SHP77 treated with DMSO at 0.1 percent for 48 hours (cell line): ENCODE measurements at regions not wholly inside any gene's neighbourhood (a gene's known extent, or its start where the extent isn't known, plus 50 kb on each side); places are given as distances from the start of the nearest gene placed in this dataset.

Experiments used
- DNase-seq: peaks from one replicate; lab custom pipeline; 2025; lab: John Stamatoyannopoulos, UW

DNA sequence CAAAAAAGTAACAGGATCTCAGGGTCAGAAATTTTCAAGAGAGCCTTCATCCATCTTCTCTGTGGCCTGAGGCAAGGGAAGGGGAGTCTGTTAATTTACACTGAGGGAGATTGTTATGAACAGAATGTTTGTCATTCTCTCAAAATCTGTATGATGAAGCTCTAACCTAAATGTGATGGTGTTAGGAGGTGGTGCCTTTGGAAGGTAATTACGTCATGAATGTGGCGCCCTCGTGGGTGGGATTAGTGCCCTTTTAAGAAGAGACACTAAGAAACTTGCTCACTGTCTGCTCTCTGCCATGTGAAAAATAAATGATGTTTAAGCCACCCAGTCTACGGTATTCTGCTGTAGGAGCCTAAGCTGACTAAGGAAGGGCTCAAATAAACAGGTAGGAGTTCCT is 521.6 kb downstream of the SNAPC1 start:
- no peak for DNase-seq

DNA sequence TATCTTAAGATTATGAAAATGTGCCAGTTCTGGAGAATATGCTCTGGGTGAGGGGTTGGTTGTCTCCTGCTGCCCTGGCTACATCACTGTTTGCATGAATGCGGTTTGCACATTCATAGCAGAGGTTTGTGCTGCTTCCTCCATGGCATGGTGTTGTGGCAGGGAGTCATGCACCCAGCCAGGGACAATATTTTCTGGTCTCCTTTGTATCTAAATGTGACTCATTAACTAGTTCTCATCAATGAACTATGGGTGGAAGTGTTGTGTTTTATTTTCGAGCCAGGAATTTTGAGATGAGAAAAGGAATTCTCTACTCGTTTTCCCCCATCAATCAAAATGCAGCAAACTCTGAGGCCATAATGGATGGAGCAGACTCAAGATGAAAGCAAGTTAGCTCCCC is 527.3 kb downstream of the SNAPC1 start:
- DNase-seq = no peak

DNA sequence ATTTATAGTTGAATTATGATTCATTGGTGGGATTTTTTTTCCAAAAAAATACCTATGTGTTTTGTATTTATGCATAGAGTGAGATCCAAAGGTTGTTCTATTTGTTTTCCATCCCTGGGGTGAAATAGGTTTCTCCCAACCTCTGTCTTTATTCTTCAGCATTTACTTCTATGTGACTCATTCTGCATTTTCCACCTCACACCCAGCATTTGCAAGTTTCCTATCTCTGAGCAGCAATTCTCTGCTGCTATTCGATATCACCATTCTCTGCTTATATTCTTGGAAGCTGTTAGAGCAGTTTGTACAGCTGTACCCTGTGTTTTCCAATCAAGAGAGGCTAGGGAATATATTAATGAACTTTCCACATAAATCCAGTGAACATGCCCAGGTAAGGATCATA is 538.9 kb downstream of the SNAPC1 start:
- DNase-seq = no peak

DNA sequence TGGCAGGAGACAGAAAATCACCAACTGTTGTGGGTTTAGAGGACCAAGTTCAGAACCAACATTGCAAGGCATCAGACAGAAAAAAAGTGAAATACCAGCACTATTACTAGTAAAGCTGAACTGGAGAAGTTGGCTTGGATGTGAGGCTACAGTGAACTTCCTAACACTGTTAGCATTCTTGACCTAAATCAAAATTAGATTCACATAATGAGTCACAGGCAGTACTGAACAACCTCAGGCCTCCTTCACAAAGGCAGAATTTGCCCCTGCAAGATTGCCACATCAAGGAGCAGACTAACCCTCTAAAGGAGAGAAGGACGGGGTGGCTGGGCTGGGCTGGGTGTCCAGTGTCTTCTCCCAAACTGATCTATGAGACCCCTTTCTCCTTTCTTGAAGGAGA is 539.7 kb downstream of the SNAPC1 start:
- no peak for DNase-seq

DNA sequence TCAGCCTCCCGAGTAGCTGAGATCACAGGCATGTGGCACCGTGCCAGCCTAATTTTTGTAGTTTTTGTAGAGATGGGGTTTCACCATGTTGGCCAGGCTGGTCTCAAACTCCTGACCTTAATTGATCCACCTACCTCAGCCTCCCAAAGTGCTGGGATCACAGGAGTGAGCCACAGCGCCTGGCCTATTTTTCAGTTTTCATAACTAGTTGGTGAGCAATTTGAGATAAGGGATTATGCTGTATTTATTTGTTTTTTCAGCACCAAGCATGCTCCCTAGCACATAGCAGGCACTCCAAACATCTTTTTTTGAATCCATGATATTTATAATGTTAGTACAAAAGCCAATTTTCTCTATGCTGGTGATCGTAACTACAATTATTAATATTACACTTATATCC is 541.2 kb downstream of the SNAPC1 start:
- no peak for DNase-seq

DNA sequence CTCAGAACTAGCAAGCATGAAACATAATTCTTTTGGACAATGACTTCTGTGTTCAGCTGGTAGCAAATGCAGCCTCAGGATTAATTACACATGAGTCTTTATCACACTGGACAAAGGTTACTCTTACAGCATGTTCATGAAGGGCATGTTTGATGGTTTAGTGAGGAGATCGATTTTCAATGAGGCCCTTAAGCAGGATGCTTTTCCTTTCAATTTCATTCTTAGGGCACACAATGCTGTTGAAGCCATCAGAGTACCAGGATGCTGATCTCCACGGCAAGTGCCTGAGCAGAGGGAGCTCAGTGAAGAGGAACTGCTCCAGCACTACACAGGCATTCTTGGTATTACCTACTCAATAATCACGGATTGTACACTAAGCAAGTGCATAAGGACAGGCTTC is 542.0 kb downstream of the SNAPC1 start:
- DNase-seq = no peak

DNA sequence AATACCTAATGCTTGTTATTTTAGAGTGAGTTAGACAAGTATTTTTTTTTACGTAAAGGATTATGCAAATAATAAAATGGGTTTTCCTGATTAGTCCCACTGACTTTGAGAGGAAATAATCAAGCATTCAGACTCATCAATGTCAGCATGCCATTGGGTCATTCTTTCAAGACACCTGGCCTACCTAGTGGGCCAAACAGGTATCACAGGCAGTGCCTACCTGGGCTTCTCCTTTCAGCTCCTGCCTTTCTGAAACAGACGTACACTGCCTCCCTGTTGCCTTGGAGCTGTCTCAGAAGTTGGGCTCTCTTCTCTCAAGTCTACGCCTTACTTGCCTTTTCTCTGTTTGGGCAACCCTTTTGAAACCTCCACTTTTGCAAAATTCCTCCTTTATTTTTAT is 545.6 kb downstream of the SNAPC1 start:
- no peak for DNase-seq

DNA sequence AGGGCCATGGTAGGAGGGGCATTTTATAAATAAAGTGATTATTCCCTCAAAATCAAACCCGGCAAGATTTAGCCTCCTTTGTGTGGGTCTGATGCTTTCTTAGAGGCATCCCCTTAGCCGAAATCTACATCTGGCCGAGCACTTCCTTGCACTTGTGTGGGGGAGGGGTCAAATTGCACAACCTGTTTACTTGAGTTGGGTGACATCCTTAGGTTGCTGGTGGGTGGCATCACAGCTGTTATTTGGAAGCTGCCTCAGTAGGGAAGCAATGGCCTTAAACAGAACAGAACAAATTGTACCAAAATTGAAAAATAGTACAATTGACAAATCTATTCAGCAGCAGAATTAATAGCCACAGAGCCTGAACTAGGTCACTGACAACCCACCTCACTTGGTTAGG is 546.1 kb downstream of the SNAPC1 start:
- DNase-seq = no peak

DNA sequence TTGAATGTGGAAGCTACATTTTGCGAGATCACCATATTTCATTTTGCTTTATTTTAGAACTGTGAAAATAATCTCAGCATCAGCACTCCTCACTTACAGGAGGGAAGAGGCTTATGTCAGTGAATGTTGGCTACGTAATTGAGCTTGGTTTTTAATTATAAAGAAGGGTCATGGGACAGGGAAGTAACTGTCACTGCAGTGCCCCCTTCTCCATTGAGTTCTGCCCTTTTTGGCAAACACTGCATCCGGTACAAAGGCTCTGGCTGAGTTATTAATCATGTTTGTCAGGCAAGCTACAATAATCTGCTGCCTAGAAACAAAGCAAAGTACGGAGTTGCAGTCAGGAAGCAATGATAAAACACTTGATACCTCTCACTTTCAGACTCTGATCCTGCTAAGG is 546.7 kb downstream of the SNAPC1 start:
- no peak for DNase-seq

DNA sequence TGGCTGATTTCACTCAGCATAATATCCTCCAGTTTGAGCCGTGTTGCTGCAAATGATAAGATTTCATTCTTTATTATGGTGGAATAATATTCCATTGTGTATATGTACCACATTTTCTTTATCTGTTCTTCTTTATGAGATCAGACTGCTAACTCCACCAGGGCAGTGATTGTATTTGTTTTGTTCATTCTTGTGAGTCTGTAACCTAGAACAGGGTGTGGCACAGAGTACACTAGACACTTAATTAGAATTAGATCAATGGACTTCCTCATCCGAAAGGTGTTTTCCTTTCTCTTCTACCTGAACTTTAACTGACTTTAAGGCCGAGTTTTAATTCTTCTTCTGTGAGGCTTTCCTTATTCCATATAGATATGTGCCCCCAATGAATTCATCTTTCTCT is 551.0 kb downstream of the SNAPC1 start:
- DNase-seq = no peak

DNA sequence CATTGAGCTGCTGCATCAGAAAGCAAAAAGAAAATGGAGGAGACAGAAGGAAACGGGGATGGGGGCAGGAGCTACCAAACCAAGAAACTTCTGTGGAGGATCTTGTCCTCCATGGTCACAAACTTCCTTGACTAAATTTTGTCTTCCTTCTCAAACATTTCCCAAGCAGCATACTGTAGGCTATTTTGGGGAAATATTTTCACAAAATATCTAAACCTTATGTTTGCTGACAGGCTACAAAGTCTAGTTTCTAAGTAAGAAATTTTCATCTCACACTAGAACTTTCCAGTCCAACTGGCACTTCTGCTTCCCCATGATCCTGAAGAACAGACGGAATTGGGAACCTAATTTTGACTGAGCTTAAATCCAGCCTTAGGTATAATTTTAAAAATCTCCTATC is 552.0 kb downstream of the SNAPC1 start:
- no peak for DNase-seq

DNA sequence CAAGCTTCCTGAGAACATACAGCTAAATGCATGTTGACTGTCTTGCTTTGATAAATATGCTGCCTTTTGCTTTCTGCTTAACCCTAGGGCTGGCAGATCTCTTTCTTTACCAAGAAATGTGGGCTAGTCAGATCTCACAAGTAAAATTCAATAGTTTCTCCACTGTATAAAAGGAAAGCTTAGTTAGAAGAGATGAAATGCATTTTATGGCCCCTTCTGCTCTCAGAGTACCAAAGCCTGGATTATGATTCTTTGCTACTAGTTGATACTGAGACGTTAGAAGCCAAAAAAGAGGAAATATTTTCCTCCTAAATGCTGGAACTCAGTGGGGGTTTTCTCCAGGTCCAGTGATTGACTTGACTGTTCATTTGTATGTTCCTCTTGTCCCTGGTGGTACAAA is 552.7 kb downstream of the SNAPC1 start:
- DNase-seq = no peak

DNA sequence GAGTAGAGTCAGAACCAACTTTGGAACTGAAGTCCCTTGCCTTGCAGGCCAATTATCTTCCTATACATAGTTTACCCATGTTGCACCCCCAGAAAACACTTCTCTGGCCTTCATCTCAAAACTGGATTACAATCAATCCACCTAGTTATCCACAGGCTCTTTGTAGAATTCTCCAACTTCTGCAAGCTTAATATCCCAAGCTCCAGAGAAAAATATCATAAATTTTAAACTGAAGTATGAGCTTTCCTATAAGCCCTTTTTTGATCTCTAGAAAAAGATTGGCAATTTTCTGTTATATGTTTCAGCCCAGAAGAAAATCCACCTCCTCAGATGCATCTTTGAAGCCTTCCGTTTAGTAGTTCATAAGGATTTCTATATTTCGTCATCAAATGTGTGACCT is 553.4 kb downstream of the SNAPC1 start:
- no peak for DNase-seq

DNA sequence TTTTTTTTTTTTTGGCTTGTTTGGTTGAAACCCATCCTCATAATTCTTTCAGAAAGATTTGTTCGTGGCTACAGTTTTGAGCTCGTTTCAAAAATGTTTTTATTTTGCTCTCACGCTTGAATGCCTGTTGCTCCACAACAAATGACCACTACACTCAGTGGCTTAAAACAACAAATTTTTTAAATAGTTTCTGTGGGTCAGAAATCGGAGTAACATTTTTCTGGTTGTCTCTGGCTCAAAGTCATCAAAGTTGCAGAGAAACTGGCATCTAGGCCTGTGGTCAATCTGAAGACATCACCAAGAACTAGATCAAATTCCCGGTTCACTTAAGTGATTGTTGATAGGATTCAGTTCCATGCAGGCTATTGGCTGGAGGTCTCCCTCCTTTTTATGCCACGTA is 560.0 kb downstream of the SNAPC1 start:
- DNase-seq = no peak

DNA sequence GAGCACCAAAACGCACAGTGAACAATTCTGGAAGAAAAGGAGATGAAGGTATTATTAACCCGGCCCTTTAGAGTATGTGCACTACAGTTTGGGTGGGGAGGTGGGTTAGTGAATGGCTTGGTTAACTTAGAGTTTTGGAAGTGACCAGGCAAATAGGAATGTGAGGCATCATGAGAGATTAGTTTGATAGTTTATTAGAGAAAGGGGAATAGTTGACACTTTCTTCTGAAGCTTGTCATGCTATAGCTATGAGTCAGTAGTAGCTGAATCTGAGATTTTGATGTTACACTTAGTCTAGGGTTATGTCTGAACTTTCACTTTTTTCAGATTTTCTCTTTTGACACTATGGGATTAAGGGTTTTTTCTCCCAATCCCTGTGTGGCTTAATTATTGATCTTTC is 567.2 kb downstream of the SNAPC1 start:
- DNase-seq = no peak

DNA sequence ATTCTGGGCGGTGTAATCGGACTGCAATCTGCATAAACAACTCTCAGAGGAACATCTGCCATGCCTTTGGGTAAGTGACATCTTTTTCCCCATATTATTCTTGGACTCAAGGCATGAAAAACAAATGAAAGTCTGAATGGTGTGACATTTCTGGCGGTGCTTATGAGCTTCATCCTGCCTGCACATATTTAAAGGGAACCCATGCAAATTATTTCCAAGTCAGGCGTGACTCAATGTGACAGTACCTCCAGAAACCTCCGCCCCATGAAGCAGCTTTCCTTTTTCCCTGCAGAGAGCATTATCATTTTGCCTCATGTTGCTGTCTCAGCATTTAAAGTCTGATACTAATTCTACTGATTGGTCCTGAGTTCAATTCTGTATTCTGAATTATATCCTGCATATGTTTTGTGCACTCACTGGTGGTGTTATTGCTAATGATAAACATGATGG is 585.4 kb downstream of the SNAPC1 start:
- no peak for DNase-seq

DNA sequence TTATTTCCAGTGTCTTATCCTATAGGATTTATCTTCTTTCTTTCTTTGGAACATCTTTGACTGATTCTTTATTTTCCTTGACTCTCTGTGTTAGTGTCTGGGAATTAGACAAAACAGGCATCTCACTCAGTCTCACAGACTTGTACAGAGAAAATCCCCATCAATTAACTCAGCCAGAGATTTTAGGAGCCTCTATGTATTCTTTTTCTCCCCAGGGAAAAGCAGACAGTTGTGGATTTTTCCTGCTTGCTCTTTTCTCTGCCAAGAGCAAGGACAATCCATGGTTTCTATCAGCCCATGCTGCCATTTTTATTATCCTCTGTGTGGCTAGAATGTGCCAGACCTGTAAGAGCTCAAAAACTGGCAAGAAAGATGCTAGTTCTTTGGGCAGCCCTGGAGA is 595.1 kb downstream of the SNAPC1 start:
- no peak for DNase-seq

DNA sequence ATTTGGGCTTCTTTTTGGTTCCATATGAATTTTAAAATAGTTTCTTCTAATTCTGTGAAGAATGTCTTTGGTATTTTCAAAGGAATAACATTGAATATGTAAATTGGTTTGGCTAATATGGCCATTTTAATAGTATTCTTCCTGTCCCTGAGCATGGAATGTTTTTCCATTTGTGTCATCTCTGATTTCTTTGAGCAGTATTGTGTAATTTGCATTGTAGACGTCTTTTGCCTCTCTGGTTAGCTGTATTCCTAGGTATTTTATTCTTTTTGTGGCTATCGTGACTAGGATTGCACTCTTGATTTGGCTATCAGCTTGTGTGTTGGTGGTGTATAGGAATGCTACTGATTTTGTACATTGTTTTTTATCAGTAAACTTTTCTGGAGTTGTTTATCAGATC is 601.9 kb downstream of the SNAPC1 start:
- DNase-seq = no peak

DNA sequence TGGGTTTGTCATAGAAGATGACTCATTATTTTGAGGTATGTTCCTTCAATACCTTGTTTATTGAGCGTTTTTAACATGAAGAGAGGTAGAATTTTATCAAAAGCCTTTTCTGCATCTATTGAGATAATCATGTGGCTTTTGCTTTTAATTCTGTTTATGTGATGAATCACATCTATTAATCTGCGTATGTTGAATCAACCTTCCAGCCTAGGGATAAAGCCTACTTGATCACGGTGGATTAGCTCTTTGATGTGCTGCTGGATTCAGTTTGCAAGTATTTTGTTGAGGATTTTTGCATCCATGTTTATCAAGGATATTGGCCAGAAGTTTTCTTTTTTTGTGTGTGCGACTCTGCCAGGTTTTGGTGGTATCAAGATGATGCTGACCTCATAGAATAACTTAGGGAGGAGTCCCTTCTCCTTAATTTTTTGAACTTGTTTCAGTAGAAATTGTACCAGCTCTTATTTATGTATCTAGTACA is 602.6 kb downstream of the SNAPC1 start:
- no peak for DNase-seq

DNA sequence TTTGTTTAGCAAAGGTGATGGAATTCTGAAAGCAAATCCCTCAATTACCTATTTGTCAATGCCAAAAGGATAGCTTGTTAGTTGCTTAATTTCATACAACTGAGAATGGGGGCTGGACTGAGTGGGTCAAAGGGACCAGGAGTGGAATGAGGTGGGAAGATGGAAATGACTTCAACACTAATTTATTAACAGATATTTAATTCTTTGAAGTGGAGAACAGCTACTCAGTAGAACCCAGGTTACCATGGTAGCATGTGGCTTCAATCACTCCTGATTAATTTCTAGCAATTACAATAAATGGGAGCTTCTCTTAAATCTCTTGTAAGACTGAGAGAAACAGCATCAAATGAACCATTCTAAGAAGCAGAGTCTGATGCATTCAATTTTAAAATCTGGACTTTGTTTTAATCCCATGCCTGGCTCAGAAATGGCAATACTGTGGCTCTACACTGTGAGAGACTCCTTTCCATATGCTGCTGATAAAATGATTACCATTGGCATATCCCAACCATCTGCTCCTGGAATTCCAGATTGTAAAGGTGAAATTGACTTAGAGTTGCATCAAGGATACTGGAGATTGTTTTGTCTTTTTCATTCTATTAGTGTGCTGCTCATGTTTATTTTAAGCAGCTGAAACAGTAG is 607.8 kb downstream of the SNAPC1 start:
- DNase-seq = no peak

DNA sequence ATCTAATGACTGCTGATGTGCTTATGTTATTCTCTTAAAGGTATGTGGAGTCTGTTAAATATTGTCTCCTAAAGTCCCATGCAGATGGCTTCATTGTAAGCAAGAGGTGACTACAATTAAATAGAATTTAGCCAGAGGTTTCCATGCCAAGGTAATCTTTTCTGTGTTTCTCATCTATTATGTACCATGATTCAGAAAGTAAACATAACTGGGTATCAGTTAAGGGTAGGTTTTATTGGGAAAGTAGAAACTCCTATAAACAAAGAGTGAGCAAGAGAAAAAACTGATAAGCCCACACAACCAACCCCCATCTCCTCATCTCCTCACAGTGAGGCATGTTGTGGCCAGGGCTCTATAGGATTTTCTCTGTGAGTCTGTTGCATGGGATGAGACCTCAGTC is 611.7 kb downstream of the SNAPC1 start:
- no peak for DNase-seq

DNA sequence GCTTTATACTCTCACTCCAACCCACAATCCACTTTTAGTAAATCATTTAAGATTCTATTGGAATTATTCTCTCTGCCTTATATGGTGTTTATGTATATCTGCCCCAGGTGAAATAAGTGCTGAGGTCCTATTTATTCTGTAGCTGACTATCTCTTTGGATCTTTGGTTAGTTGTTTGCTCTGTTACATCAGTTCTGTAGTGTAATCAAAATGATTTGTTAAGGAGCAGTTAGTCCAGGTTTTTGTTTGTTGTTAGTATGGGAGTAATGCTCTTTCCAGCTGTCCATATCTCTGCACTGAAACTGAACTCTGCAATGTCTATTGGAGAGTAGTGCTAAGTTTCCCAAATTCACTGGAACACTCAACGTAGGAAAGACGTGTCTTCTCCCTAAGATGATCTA is 615.8 kb downstream of the SNAPC1 start:
- no peak for DNase-seq

DNA sequence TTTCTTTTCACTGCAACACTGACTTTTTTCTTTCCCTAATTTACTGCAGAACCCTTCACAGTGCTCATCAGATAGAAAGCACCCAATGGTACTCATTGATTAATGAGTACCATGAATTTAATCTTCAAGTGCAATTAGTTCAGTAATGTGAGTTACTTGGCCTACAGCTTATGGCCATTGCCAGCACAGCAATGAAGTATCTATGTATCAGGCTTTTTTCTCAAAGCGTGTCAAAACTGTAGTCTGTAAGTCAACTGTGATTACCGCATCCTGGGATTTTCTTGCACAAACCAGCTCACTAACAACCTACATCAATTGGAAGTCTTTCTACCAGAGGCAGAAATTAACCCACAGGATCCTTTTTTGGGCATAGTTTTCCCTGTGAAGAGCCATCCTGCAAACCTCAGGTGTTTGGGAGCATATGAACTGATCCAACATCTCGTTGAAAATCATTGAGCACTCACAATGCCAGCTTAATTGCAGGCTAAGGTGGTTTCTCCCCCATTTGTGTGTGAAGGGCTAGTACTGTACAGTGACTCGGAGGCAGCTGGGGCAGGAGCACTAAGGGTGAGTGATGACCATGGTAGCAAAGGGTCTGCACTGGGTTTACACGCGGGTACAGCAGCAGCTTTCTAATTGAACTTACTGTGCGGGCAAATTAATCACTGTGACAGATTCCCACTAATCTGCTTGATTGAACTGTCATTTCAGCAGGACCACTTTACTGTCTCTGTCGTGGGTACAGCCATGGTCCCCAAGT is 619.3 kb downstream of the SNAPC1 start:
- no peak for DNase-seq

DNA sequence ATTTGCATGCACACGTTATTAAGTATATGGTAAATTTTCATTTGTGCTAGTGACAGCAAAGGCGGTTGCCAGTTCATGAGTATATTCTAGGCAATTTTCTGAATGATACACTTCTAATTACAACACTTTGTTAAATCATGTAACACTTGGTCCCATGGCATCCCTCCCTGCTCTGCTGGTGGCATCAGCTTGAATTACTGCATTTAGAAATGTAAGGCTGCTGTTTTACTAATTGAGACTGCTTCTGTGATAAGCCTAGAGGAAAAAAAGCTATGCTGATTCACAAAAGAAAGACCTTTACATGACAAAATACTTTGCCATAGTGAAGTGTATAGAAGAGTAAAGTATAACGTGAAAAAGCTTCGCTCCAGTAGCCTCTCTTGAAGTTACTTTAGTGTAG is 636.1 kb downstream of the KCNH5 start:
- DNase-seq = no peak
